NT2/D1 (cell line): ENCODE measurements at regions not wholly inside any gene's neighbourhood (a gene's known extent, or its start where the extent isn't known, plus 50 kb on each side); places are given as distances from the start of the nearest gene placed in this dataset.

Experiments used
- SUZ12 ChIP-seq: IDR thresholded peaks from 2 replicates; pipeline ENCODE4 v1.6.1; 2011; ENCODE audit not compliant: insufficient read length, insufficient read depth; ENCODE audit errors: extremely low read depth
- YY1 ChIP-seq: IDR thresholded peaks from 2 replicates; pipeline ENCODE4 v1.6.1; 2011; ENCODE audit not compliant: insufficient read length, insufficient read depth
- ZNF274 ChIP-seq: IDR thresholded peaks from 2 replicates; pipeline ENCODE4 v1.6.1; 2011; ENCODE audit warnings: mild to moderate bottlenecking, low read depth, low read length

- TF ChIP-seq YY1: no peak
- no peak for TF ChIP-seq ZNF274
- TF ChIP-seq SUZ12: no peak
These were observed 870.2 kb downstream of the BRD1 start for GRCh38 chr22:48957311-48957986.
